ENCODE measurements at regions not wholly inside any gene's neighbourhood (a gene's known extent, or its start where the extent isn't known, plus 50 kb on each side); places are given as distances from the start of the nearest gene placed in this dataset.
"Not testable (repeated sequence)": the region's sequence is repeated elsewhere in the genome, so short reads cannot be mapped to it uniquely, and the experiment has no call there.

DNA sequence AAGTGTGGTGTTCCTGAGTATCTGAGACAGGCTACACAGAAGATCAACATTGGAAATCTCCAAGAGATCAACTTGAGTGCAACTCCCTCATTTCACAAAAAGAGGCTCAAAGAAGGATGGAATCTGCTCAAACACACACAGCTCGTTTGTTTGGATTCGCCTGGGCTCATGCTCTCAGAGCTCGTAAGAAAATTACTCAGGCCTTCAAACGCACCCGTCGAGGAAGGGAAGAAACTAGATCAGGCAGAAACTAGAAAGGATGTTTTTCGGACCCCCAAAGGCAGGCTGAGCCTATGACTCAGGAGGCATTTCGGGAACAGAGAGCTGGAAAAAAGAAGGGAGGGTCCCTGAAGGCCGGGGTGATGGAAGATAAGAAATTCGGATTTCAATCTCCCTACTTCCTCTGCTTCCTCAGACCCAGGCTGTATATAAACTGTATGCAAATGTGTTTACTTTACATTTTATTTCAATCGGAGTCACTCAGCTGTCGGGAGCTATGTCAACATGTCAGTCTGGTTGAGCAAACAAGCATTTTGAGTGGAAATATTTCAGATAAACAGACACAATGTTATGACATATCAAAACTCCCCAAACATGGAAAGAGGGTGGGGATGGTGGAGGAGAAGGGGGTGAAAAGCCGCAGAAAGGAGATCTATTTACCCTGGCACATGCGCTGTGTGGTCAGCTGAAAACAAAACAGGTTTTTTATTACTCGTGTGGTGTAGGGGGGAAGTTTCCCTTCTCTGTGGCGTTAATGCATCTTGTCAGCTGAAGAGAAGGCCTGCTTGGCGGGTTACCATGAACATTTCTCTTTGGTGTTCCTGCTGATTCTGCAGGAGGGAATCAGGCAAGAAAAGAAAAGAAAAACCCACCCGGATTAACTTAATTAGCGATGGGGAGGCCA, 129.1 kb upstream of the TBX3 start:
- no peak for DNase-seq (ENCODE audit: low read depth, low spot score)
- H3K4me3 ChIP-seq (ENCODE audit: low read length): no peak overlapping the region

DNA sequence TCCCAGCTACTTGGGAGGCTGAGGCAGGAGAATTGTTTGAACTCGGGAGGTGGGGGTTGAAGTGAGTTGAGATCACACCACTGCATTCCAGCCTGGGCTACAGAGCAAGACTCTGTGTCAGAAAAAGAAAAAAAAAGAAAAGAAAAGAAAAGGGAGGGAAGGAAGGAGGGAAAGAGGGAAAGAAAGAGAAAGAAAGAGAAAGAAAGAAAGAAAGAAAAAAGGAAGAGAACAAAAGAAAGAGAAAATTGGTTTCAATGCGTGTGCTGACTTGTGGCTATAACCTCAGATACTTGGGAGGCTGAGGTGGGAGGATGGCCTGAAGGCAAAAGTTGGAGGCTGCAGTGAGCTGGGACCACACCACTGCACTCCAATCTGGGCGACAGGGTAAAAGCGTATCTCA, 128.4 kb upstream of the TBX3 start:
- DNase-seq (ENCODE audit: low read depth, low spot score): no peak
- no peak overlapping the region for H3K4me3 ChIP-seq (ENCODE audit: low read length)

DNA sequence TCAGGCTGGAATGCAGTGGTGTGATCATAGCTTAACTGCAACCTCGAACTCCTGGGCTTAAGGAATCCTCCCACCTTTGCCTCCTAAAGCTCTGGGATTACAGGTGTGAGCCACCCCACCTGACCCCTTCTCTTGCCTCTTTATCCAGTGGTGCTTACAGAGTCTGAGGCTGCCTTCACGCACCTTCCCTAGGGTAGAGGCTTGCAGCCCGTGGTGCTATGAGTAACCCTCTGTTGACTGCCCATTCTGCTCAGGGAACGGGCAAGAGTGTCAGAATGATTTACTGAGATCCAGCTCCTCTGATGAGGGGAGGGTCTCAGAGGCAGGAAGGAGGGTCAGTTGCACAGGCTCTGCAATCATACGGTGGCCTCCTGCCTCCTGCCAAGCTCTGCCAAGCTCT, 125.1 kb upstream of the TBX3 start:
- H3K4me3 ChIP-seq (ENCODE audit: low read length): no peak overlapping the region
- DNase-seq (ENCODE audit: low read depth, low spot score): no peak

DNA sequence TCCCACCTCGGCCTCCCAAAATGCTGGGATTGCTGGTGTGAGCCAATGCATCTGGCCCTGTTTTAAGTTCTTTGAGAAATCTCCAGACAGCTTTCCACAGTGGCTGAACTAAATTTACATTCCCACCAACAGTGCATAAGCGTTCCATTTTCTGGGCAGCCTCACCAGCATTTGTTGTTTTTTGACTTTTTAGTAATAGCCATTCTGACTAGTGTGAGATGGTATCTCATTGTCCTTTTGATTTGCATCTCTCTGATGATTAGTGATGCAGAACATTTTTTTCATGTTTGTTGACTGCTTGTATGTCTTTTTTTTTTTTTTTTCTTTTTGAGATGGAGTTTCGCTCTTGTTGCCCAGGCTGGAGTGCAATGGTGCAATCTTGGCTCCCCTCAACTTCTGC, 117.4 kb upstream of the TBX3 start:
- not testable (repeated sequence) for H3K4me3 ChIP-seq (ENCODE audit: low read length); DNase-seq (ENCODE audit: low read depth, low spot score)

DNA sequence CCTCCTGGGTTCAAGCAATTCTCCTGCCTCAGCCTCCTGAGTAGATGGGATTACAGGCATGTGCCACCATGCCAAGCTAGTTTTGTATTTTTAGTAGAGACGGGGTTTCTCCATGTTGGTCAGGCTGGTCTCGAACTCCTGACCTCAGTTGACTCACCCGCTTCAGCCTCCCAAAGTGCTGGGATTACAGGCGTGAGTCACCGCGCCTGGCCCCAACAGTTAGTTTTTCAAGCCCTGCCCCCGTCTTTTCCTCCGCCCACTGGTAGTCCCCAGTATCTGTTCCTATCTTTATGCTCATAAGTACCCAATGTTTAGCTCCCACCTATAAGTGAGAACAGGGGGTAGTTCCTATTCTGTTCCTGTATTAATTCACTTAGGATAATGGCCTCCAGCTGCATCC, 116.6 kb upstream of the TBX3 start:
- DNase-seq (ENCODE audit: low read depth, low spot score); H3K4me3 ChIP-seq (ENCODE audit: low read length): not testable (repeated sequence)

DNA sequence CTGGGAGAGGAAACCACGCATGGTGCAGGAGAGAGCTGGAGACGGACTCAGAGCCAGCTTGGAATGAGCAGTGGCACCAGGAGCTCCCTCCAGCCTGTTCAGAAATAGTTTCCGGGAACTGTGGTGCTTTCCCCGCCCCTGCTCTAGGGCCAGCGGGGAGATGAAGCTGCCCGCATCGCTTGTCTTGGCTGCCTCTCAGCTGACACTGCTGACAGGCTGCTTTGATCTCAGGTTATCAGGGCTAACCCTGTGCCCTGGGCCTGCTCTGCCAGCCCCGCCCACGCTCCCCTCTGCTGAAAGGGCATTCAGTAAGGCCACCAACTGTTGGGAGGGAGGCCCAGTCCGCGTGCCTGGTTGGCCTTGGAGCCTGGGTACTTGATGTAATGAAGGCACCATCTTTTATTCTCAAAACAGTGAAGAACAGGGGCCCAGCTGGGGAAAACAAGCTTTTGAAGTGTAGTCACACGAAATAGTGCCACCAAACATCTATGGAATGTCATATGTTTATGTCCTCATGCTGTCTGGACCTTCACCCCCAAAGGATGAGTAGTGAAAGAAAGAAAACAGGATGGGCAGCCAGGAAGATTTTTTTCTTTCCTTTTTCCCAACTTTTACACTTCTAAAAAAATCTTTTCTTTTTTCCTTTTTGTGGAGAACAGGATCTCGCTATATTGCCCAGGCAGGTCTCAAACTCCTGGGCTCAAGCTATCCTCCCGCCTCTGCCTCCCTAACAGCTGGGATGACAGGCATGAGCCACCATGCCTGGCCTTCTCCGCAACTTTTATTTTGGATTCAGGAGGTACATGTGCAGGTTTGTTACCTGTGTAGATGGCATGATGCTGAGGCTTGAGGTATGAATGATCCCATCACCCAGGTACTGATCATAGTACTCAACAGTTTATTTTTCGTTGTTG, 115.9 kb upstream of the TBX3 start:
- no peak overlapping the region for H3K4me3 ChIP-seq (ENCODE audit: low read length)
- DNase-seq (ENCODE audit: low read depth, low spot score): no peak

DNA sequence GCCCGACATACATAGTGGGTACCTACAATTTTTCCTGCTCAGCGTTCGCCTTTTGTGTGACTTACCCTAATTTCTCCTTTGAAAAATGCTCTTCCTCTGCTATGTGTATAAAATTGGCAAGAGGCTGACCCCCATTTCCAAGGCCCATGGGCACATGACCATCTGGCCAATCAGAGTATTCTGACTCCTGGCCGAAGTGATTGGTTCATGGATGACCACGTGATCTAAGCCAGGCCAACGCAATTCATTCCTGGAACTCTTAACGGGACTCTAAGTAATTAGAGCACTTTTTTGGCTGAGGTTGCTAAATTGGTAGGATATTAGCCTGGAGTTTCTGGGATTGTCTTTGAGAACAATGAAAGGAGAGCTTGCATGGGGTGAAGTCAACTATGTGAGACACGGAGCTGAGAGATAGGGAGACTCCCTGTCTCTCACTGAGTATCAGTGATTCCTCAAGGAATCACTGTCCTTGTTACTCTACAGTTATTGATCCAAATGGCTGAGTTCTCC, 110.1 kb upstream of the TBX3 start:
- no peak overlapping the region for H3K4me3 ChIP-seq (ENCODE audit: low read length)
- DNase-seq (ENCODE audit: low read depth, low spot score): no peak

DNA sequence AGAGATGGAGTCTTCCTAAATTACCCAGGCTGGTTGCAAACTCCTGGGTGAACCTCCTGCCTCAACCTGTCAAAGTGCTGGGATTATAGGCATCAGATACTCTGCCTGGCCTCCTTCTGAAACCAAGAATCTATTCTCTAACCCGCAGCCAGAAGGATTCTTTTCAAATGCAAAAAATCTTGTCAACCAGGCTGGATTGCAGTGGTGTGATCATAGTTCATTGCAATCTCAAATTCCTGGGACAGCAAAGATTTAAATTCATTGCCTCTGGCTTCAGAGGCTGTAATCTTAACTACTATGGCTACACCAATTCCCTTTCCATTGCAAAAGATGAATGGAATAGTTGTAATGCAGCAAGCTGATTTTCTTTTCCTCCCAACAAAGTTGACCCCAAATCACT, 106.3 kb upstream of the TBX3 start:
- no peak for DNase-seq (ENCODE audit: low read depth, low spot score)
- H3K4me3 ChIP-seq (ENCODE audit: low read length): no peak overlapping the region

DNA sequence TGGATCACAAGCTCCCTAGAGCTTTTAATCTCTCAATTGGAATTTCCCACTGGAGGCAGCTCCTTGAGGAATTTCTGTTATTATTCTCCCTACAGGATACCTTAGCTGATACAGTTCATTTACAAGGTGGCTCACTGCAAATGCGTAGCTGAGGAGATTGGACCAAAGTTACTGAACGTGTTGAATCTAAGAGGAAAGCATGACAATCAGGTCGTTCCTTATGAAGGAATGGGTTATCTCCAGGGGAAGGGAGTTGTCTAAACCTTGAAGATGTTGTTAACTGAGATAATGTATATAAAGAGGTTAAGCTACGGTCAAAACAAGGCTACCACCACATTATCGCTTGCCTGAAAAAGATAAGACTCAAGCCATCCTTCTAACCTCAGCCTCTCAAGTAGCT, 105.8 kb upstream of the TBX3 start:
- H3K4me3 ChIP-seq (ENCODE audit: low read length): no peak overlapping the region
- no peak for DNase-seq (ENCODE audit: low read depth, low spot score)

DNA sequence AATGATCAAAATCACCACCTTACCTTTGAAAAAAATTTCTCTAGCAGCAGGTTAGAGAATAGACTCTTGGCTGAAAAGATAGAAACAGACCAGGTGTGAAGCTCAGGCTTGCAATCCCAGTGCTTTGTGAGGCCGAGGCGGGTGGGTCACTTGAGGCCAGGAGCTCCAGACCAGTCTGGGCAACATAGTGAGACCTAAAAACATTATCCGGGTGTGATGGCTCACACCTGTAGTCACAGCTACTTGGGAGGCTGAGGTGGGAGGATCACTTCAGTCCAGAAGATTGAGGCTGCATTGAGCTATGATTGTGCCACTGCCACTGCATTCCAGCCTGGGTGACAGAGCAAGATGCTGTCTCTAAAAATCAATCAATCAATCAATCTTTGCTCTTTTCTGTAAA, 105.3 kb upstream of the TBX3 start:
- no peak for DNase-seq (ENCODE audit: low read depth, low spot score)
- no peak overlapping the region for H3K4me3 ChIP-seq (ENCODE audit: low read length)

DNA sequence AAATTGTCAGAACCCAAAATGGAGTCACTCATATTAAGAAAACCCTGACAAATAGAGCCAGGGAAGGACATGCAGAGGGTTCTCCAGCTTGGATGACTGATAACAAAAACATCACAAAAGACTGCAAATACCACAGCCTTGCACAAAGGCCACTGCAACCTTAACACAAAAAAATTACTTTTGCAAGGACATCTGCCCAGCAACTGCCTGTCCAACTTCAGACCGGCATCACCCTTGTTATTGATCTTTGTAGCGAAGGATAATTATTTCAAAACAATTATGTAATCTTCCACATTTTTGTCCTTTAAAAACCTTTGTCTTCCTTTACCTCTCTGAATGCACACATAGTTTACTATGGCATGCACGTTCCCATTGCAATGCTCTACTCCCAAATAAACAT, 100.6 kb upstream of the TBX3 start:
- DNase-seq (ENCODE audit: low read depth, low spot score): no peak
- no peak overlapping the region for H3K4me3 ChIP-seq (ENCODE audit: low read length)

DNA sequence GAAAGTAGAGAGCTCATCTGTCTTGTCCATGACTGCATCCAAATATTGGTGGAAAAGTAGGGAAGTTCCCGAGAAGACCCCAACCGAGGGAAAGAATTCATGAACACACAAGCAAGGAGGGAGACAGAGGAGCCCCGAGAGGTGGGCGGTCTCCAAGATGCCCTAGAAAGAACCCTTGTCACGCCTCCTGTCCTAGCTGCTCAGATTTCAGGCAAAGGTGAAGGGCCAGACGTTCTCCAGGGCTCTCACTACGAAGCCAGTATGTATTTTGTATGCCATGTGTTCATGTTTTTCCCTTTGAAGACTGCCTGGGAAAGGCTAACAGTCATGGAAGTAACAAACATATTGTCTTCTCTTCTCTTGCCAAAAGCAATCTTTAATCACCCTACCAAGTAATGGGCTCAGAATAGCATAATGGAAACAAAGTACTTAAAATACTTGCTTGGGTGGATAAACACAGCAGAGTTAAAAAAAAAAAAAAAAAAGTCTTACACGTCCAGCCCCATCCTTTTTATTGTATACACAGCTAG, 99.2 kb upstream of the TBX3 start:
- H3K4me3 ChIP-seq (ENCODE audit: low read length): no peak overlapping the region
- no peak for DNase-seq (ENCODE audit: low read depth, low spot score)

DNA sequence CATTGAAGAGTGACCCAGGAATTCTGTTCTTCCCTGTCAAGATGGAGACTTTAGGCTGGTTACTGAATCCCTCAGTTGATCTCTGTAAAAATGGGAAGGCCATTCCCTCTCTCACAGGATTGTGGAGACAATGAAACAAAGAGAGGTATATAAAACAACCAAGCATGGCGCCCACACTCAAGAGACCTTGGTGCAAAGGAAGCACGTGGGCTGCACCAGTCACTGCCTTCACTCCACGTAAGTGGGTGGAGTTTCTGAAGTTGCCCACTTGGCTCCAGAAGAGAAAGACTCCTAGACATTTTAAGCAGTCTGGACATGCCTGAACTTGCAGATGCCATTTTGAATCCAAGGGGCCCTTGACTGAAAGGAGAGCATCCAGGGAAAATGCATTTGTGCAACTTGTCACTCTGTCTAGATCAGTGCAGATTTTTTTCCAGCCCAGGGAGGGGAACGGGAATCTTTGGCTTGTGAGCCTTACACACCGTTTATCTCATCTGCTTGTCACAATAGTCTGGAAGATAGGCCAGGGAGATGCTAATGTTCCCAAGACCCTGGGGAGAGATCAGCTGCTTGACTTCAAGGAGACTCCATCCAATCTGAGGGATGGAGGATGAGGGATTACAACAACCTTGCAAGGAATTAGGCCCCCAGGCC, 96.9 kb upstream of the TBX3 start:
- no peak for DNase-seq (ENCODE audit: low read depth, low spot score)
- no peak overlapping the region for H3K4me3 ChIP-seq (ENCODE audit: low read length)

DNA sequence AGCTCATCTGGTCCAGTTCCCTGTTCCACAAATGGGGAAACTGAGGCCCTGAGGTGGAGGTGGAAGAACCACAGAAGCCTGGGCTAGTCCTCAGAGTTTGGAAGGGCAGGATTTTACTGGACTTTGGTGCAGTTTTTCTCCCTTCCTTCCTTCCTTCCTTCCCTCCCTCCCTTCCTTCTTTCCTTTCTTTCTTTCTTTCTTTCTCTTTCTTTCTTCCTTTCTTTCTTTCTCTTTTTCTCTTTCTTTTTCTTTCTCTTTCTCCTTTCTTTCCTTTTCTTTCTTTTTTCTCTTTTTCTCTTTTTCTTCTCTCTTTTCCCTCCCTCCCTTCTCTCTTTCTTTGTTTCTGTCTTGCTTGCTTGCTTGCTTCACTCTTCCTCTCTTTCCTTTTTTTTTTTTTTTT, 95.7 kb upstream of the TBX3 start:
- DNase-seq (ENCODE audit: low read depth, low spot score): no peak
- H3K4me3 ChIP-seq (ENCODE audit: low read length): no peak overlapping the region

DNA sequence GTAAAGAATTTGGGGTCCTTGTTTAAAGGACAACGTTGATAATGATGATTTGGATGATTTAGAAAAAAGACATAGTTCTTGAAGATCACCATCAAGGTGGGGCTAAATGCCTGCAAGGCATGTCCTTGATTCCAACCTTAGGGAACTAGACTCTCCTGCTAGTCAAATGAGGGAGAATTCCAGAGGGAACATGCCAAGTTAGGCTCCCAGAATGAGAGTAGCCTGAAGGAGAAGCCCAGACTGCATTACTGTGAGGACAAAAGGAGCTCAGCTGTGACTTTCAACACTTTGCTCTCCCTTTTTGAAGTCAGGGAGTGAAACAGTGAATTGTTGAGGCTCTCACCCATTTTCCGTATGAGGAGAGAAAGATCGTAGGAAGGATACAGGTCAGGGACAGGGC, 95.2 kb upstream of the TBX3 start:
- H3K4me3 ChIP-seq (ENCODE audit: low read length): no peak overlapping the region
- DNase-seq (ENCODE audit: low read depth, low spot score): no peak

DNA sequence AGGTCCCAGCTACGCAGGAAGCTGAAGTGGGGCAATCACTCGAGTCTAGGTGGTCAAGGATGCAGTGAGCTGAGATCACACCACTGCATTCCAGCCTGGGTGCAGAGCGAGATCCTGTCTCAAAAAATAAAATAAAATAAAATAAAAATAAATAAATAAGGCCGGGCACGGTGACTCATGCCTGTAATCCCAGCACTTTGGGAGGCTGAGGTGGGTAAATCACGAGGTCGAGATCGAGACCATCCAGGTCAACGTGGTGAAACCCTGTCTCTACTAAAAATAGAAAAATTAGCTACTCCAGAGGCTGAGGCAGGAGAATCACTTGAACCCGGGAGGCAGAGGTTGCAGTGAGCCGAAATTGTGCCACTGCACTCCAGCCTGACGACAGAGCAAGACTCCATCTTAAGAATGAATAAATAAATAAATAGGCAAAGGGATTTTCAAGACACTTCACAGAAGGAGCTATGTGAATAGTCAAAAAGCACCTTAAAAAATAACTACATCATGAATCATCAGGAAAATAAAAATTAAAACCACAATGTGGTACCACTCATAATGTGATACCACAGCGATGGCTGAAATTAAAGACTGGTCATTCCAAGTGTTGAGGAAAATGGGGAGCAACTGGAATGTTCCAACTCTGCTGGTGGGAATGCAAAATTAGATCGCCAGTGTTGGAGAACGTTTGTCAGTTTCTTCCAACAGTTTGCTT, 92.9 kb upstream of the TBX3 start:
- DNase-seq (ENCODE audit: low read depth, low spot score): no peak
- H3K4me3 ChIP-seq (ENCODE audit: low read length): no peak overlapping the region

DNA sequence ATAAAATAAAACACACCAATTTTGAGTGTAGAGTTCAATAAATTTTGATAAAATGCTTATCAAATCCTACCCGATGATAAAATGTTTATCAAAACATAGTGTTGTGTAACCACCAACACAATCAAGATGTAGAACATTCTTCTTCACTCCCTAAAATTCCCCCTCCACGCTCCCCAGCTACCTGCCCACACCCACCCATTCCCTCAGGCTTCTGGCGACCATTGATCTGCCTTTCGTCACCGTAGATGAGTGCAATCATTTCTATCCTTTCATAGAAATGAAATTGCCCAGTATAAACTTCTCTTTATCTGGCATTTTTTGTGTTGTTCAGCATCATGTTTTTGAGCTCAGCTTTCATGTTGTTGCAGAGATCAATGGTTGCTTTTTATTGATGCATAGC, 90.7 kb upstream of the TBX3 start:
- H3K4me3 ChIP-seq (ENCODE audit: low read length): no peak overlapping the region
- DNase-seq (ENCODE audit: low read depth, low spot score): no peak

DNA sequence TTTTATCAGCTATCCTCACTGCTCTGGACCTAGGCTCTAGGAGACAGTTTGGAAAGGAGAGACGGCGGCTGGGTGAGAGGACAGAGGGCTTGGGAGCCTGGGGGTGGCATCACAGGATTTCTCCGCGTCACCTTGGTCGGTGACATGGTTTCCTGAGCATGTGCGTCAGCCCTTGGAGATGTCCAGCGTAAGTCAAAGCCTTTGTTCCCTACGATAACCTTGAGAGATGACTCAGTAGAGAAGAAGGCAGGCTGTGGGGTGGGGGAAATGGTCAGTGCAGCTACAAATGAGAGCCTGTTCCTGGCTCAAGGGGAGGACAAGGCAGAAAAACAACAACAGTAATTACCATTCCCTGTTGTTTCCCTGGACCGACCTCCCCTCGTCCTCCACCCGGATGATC, 90.2 kb upstream of the TBX3 start:
- no peak for DNase-seq (ENCODE audit: low read depth, low spot score)
- H3K4me3 ChIP-seq (ENCODE audit: low read length): no peak overlapping the region

DNA sequence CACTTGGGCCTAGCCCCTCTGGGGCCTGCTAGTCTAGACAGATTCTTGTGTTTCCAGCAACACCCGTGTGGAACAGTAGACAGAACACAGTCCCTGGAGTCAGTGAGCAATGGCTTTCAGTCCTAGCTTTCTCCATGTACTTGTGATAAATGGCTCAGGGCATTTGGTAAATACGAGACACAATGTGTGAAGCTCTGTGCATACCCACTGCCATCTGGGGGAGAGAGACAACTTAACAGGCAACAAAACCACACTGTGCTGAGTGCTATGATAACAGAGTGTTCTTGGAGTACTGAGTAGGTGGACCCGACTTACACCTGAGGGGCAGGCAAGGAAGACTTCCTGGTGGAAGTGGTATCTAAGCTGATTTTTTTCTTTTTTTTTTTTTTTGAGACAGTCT, 86.3 kb upstream of the TBX3 start:
- no peak for DNase-seq (ENCODE audit: low read depth, low spot score)

More for the DNA sequence above, 86.3 kb upstream of the TBX3 start:
- H3K4me3 ChIP-seq (ENCODE audit: low read length): no peak overlapping the region

Measured in Jurkat, Clone E6-1 (cell line).